ENCODE measurements at regions not wholly inside any gene's neighbourhood (a gene's known extent, or its start where the extent isn't known, plus 50 kb on each side); places are given as distances from the start of the nearest gene placed in this dataset.

- Histone ChIP-seq H2AFZ (ENCODE audit: control insufficient read depth, low read length) (peak overlapping the region; percentile 23), H3K4me2 (ENCODE audit: control insufficient read depth, extremely low read depth, insufficient read depth, low read depth, low read length) (peak overlapping the region; percentile 84), H3K9me1 (ENCODE audit: control insufficient read depth, extremely low read depth, insufficient read depth, low read length) (no peaks in the 10 kb centered on the region), H3K9ac (ENCODE audit: control insufficient read depth, extremely low read depth, insufficient read depth, low read length) (no peak overlapping the region), H3K27ac (ENCODE audit: control insufficient read depth, insufficient read depth, low read length) (no peak overlapping the region), H3K4me3 (ENCODE audit: control insufficient read depth in 2 of 3, extremely low read depth in 1 of 3, insufficient read depth in 2 of 3, low read depth in 1 of 3, low read length in 3 of 3) (peak overlapping the region in 1 of 3 experiments; percentile 75), H3K9me3 (ENCODE audit: control insufficient read depth, low read depth, low read length) (no peaks in the 10 kb centered on the region), H3K4me1 (ENCODE audit: control insufficient read depth, extremely low read depth, insufficient read depth, low read length) (peaks cover 18% of the 10 kb centered on the region), H3K27me3 (ENCODE audit: control insufficient read depth, extremely low read depth, insufficient read depth, low read length) (no peaks in the 10 kb centered on the region), H4K20me1 (ENCODE audit: control insufficient read depth, extremely low read depth, insufficient read depth, low read length) (no peaks in the 10 kb centered on the region), H3K79me2 (ENCODE audit: control insufficient read depth, insufficient read depth, low read length) (no peaks in the 10 kb centered on the region), H3K36me3 (ENCODE audit: control insufficient read depth in 2 of 2, extremely low read depth in 1 of 2, insufficient read depth in 2 of 2, low read length in 2 of 2) (no peaks in the 10 kb centered on the region)
- TF ChIP-seq EZH2 (IDR thresholded peaks at IDR 0.05; ENCODE audit: low read length) (no peak), CTCF (optimal IDR thresholded peaks at IDR 0.05 in 1 of 3, IDR thresholded peaks at IDR 0.05 in 1 of 3, conservative IDR thresholded peaks at IDR 0.05 in 1 of 3; ENCODE audit: extremely low read depth in 1 of 3, insufficient read depth in 2 of 3, low read length in 3 of 3) (no peak)
- FAIRE-seq, result peak; percentile 41
- dilution Hi-C loops (cut with MboI; ENCODE audit: extremely low pct_ligation_motif_present, low sequenced_read_pairs), result no loop called here
- no peak for DNase-seq (ENCODE audit: low read depth, low spot score)
Observed at GRCh38 chr9:6079386-6079785, 64.0 kb upstream of the RANBP6 start.

- dilution Hi-C loops (cut with MboI; ENCODE audit: extremely low pct_ligation_motif_present, low sequenced_read_pairs), result no loop called here
- H3K9me1 ChIP-seq (ENCODE audit: control insufficient read depth, extremely low read depth, insufficient read depth, low read length), result no peaks in the 10 kb centered on the region
- H3K27me3 ChIP-seq (ENCODE audit: control insufficient read depth, extremely low read depth, insufficient read depth, low read length), result no peaks in the 10 kb centered on the region
- no peak overlapping the region for H3K4me3 ChIP-seq (ENCODE audit: control insufficient read depth in 2 of 3, extremely low read depth in 1 of 3, insufficient read depth in 2 of 3, low read depth in 1 of 3, low read length in 3 of 3)
- DNase-seq (ENCODE audit: low read depth, low spot score), result no peak
- no peak for FAIRE-seq
- H3K27ac ChIP-seq (ENCODE audit: control insufficient read depth, insufficient read depth, low read length), result no peak overlapping the region
- TF ChIP-seq EZH2 (IDR thresholded peaks at IDR 0.05; ENCODE audit: low read length), result no peak
- no peak for TF ChIP-seq CTCF (optimal IDR thresholded peaks at IDR 0.05 in 1 of 3, IDR thresholded peaks at IDR 0.05 in 1 of 3, conservative IDR thresholded peaks at IDR 0.05 in 1 of 3; ENCODE audit: extremely low read depth in 1 of 3, insufficient read depth in 2 of 3, low read length in 3 of 3)
- peaks cover 18% of the 10 kb centered on the region for H3K4me1 ChIP-seq (ENCODE audit: control insufficient read depth, extremely low read depth, insufficient read depth, low read length)
- H3K9me3 ChIP-seq (ENCODE audit: control insufficient read depth, low read depth, low read length), result no peaks in the 10 kb centered on the region
- H3K4me2 ChIP-seq (ENCODE audit: control insufficient read depth, extremely low read depth, insufficient read depth, low read depth, low read length), result no peak overlapping the region
- H2AFZ ChIP-seq (ENCODE audit: control insufficient read depth, low read length), result no peak overlapping the region
- no peaks in the 10 kb centered on the region for H3K79me2 ChIP-seq (ENCODE audit: control insufficient read depth, insufficient read depth, low read length)
- no peaks in the 10 kb centered on the region for H4K20me1 ChIP-seq (ENCODE audit: control insufficient read depth, extremely low read depth, insufficient read depth, low read length)
- H3K9ac ChIP-seq (ENCODE audit: control insufficient read depth, extremely low read depth, insufficient read depth, low read length), result no peak overlapping the region
- no peaks in the 10 kb centered on the region for H3K36me3 ChIP-seq (ENCODE audit: control insufficient read depth in 2 of 2, extremely low read depth in 1 of 2, insufficient read depth in 2 of 2, low read length in 2 of 2)
Observed at GRCh38 chr9:6078382-6079105, 63.1 kb upstream of the RANBP6 start.
